GM19324 (cell line): ENCODE measurements at regions not wholly inside any gene's neighbourhood (a gene's known extent, or its start where the extent isn't known, plus 50 kb on each side); places are given as distances from the start of the nearest gene placed in this dataset.

Experiments
- ATAC-seq: cut with Tn5 transposase; IDR thresholded peaks from one replicate; pipeline ENCODE4 v1.9.1; 2021; ENCODE audit warnings: mild to moderate bottlenecking, moderate library complexity; ENCODE audit not compliant: unreplicated experiment, low FRiP score

DNA sequence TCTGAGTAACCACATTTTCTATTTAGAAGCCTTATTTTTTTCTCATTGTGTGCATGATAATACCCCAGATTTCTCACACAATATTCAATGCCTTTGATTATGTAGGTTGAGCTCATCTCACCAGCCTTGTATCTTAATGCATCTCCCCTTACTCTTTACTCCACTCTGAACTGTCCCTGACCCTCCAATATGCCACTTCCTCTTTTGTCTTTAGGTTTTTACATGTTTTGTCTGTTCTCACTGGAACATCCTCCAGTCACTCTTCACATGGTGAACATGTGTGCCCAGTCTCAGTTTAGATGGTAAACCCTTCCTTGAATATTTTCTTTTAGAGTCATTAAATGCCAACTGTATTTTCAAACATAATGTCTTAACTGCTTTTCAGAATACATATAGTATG is 392.9 kb upstream of the IMPG1 start:
- ATAC-seq, result no peak

- ATAC-seq, result no peak
Measured at GRCh38 chr6:76453270-76453669, 380.8 kb upstream of the IMPG1 start.

DNA sequence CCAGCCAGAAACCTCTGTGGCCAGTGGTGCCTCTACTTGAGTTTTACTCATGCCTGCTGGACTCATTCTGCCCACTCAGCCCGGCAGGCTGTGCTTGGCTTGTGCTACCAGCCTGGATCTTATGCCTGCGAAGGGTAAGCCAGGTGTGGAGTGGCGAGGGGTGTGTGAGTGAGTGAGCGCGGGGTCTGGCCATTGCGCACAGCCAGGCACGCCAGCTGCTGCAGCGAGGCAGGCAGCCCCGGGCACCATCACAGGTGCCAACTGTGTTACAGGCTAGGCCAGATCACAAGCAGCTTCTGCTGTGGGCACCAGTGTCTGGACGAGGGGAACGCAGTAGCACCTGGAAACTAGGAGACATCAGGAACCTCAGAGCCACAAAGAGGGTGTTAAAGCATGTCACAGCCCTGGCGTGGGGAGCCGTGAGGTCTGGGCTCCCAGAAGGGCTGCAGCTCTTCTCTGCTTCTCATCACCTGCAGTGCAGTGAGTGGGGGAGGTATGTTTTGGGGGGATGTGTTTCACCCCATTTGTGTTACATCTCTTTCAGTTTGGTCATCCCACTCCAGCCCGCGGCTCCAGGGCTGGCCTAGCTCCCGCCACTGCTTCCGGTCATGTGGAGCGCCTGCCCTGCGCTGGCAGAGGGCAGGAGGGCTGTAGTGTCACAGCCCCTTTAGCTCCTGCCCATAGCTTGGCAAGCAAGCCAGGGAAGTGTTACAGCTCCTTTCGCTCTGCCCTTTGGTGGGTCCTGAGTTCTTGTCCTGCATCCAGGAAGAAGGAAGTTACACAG is 379.7 kb upstream of the IMPG1 start:
- ATAC-seq, result no peak

DNA sequence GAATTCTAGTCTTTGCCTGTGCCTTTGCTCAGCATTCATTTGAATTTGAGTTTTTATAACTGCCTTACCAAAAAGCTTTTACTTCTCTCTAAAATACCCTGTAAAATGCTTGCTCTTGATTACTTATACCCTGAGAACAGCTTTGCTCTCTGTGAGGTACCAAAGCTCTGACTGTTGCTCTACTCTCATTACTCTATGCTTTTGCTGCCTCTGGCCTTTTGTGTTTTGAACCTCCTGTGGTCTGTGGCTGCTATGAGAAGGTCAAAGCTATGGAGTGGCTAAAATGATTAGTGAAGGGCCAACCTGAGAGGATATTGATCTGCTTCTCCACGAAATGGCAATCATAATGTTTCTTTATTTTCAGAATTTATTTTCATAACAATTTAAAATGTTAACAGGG is 375.6 kb upstream of the IMPG1 start:
- ATAC-seq, result no peak

GRCh38 chr6:76441875-76442274 is 369.4 kb upstream of the IMPG1 start:
- no peak for ATAC-seq

DNA sequence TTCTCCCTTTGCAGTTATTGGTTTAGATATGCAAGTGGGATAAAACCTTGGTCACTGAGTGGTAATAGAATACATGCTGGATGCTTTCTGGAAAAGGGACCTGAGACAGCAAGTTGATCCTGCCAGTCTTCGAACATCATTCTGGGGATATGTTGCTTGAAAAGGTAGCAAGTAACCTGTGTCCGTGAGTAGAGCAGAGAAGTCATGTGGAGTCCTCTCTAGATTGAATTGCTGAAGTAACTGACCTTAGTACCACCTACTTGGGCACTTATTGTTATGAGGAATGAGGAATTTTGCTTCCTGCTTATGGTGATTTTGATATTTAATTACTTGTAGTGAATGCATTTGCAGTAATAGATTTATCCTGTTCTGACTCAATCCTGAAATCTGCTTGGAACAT is 367.3 kb upstream of the IMPG1 start:
- ATAC-seq, result no peak

DNA sequence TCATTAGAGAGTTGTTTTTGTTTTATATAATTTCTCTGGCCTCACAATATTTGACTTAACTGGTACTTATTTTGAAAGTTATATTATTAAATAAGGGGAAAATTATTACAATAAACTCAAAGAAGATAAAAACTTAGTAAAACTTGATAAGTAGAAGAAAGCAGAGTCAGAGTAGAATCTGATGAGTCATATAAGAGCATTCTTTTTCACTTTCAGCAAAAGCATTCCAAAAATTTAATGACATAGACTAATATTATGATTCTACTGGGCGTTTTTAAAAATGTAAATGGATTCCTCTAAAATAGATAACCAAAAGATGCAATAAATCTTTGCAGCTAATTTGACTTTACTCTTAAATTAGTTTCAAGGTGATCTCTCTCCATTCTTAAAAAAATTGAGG is 366.3 kb upstream of the IMPG1 start:
- no peak for ATAC-seq

- no peak for ATAC-seq
Measured at GRCh38 chr6:76435174-76435573, 362.7 kb upstream of the IMPG1 start.

DNA sequence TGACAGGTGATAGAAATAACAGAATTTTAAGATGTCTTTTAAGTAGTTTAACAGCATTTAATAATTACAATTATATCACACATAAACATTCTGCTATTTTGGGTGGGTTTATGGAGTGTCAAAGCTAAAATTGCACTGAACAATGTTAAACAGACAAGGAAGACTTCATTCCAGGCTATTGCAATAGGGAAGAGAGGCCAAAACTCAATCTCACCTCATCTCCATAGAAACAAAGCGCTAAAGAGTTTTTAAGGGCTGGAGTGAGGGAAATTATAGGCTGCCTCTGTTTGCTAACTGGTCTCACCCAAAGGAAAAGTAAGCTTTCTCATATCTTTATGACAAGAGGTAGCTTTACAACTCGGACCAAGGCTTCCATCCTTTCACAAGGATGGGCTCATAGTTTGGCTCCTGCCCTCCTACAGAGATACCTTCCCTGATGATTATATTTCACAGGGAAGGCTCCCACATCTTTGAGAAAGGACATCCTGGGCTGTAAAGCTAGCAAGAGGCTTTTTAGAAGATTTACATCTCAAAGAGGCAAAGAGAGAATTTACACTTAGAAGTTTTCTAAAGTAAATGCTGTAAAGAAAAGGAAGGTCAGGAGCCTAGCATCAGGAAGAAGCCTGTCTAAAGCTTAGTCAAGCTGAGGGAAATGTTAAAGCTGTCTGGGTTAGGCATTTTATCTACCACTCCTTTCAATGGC is 350.2 kb upstream of the IMPG1 start:
- ATAC-seq, result no peak

- no peak for ATAC-seq
Measured at GRCh38 chr6:76420094-76420493, 347.6 kb upstream of the IMPG1 start.

- ATAC-seq, result no peak
Measured at GRCh38 chr6:76418560-76419223, 346.2 kb upstream of the IMPG1 start.

GRCh38 chr6:76416821-76417605 is 344.6 kb upstream of the IMPG1 start:
- ATAC-seq, result no peak

DNA sequence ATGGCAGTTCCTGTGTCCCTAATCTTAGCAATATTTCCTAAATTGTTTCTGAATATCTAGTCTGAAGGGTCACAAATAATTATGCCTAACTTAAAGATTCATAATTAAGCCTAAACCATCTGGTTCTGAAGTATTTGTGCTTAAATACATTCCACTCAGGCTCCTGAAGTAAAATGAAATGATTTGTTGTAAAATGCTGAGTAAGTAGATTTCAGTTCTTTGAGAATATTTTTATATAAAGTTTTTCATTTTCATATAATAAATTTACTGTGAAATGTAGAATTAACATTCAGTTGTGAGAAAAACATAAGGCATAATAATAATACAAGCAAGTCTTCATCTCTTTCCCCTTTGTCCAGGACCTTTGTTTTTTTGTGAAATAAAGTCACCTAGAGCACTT is 330.6 kb upstream of the IMPG1 start:
- no peak for ATAC-seq

- no peak for ATAC-seq
Measured at GRCh38 chr6:76397966-76398365, 325.5 kb upstream of the IMPG1 start.

GRCh38 chr6:76382201-76382600 is 309.7 kb upstream of the IMPG1 start:
- no peak for ATAC-seq

DNA sequence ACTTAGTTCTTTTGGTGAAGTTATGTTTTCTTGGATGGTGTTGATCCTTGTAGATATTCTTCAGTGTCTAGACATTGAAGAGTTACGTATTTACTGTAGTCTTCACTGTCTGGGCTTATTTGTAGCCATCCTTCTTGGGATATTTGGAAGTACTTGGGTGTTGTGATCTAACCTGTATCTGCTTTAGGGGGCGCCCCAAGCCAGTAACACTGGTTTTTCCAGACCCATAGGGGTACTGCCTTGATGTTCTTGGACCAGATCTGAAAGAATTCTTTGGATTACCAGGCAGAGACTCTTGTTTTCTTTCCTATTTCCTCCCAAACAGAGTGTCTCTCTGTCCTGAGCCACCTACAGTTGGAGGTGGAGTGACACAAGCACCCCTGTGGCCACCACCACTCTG is 309.1 kb upstream of the IMPG1 start:
- no peak for ATAC-seq

GRCh38 chr6:76351275-76351674 is 278.8 kb upstream of the IMPG1 start:
- no peak for ATAC-seq

DNA sequence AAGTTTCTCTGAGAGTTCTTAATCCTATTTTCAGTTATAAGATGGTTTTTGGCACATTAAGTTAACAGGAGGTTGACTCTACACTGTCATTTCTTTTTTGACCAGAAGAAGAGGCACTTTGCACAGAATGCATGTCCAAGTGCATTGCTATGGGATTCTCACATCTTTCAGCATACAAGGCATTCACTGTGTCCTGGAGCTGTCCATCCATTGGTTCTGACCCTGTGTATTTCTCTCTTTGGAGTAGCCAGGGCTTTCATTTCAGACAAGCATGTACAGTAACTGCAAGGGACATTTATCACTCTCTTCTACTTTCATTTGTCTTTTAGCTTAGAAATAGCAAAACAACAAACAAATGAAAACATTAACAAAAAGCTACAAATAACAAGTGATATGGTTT is 275.1 kb upstream of the IMPG1 start:
- no peak for ATAC-seq

DNA sequence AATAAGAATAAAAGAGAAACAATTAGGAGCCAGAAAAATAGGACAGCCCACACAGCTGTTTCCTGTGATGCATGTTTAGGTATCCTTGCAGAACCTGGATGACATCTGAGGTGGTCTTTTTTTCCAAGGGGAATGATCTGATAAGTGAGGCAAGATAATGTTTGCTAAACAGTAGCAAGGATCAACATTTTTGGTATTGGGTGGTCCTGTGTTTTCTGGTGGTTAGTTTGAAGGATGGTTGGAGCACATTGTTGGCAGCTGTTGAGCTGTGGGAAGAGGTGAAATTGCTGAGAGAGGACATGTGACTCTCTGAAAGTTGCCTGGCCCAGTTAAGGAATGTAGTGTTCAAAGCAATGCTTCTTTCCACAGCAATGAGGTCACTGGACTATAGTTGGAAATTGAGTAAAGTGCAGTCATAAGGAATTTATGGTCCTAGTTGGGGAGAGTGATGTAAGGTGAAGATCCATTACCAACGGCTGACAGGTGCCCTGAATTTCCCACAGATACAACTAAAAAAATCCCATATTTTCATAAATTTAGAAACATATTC is 270.2 kb upstream of the IMPG1 start:
- ATAC-seq, result no peak

DNA sequence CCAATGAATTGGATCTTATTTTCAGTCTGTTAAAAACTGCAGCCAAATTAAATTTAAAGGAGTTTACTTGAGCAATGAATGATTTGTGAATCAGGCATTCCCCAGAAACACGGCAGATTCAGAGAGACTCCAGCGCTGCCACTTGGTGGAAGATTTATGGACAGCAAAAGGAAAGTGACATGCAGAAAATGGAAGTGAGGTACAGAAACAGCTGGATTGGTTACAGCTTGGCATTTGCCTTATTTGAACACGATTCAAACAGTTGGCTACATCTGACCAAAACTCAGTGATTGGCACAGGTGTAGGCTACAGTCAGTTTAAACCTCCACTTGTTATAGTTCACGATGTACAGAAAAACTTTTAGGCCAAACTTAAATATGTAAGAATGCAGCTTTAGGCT is 257.6 kb upstream of the IMPG1 start:
- ATAC-seq, result no peak

GRCh38 chr6:76326871-76327270 is 254.4 kb upstream of the IMPG1 start:
- ATAC-seq, result no peak
